ENCODE measurements at regions not wholly inside any gene's neighbourhood (a gene's known extent, or its start where the extent isn't known, plus 50 kb on each side); places are given as distances from the start of the nearest gene placed in this dataset.

GRCh38 chr11:95717314-95717713 lies 72.3 kb downstream of the FAM76B start:
- no peak for DNase-seq (ENCODE audit: low read depth, low spot score)

GRCh38 chr11:95716266-95716665 lies 73.3 kb downstream of the FAM76B start:
- no peak for DNase-seq (ENCODE audit: low read depth, low spot score)

DNA sequence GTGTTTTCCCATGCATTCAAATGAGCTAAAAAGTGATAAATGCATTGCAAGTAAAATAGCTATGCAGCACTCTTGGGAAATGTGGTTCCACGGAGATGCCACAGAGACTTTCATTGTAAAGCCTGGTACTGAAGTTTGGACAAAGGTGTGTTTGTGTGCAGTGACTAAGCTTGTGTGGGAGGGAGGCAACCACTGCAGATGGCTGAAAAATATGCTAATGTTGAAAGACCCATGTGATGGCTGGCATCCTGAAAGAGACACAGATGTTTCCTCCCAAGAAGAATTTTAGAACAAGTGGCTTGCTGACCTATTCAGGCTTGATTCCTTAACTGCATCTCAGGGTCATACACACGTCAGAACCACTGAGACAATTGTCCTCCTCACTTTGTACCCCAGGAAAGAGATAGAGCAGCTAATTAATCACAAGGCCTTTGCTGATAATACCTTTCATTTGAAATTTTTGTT lies 73.8 kb downstream of the FAM76B start:
- no peak for DNase-seq (ENCODE audit: low read depth, low spot score)

GRCh38 chr11:95714843-95715776 lies 74.5 kb downstream of the FAM76B start:
- no peak for DNase-seq (ENCODE audit: low read depth, low spot score)

DNA sequence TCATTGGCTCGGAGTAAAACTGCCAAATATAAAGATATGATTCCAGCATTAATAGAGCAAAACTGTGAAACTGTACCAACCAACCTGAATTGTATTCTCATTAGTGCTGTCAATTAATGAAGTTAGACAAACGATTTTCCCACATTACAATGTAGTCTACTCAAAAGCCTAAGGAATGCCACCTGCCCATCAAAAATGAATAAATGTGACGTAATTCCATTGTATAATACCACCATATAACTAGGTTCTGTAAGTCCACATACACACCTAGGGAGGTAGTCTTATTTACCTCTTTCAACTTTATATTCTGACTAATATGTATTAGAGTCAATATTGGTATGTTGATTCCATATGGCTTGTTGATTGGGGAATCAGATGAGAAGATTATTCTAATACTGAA lies 76.2 kb downstream of the FAM76B start:
- no peak for DNase-seq (ENCODE audit: low read depth, low spot score)

- DNase-seq (ENCODE audit: low read depth, low spot score): no peak
Measured at GRCh38 chr11:95711945-95712221, 77.7 kb downstream of the FAM76B start.

DNA sequence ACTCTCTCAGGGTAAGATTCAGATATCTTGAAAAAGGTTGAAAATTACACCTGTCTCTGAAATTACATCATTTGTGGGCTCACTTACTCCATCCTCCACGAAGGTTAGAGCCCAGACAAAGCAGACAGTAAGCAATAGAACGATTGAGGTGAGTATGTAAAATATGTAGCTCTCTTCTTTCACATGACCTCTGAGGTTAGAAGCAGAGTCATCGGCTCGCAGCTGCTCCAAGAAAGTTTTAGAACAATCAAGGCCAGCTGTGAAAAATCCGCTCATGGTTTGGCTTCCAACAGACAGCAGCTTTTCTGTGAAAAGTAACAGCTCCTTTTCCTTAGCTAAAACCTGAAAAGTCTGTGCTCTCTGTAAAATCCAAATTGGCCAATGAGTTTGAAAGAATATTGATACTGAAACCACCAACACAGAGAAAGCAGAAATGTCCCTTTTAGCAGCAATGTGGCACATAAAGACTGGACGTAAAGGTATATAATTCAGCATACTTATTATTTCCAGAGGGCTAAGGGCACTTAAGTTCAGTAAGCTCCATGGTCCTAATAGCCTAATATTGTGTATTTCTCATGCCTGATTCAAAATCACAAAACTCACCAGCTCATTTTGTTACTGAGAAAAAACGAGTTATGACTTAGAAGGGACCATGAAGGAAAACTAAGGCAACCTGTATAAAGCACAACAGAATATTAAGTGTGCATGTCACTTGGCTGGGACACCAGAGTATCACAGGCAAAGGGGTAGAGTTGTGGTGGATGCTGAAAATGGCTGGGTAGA lies 78.2 kb downstream of the FAM76B start:
- no peak for DNase-seq (ENCODE audit: low read depth, low spot score)

DNA sequence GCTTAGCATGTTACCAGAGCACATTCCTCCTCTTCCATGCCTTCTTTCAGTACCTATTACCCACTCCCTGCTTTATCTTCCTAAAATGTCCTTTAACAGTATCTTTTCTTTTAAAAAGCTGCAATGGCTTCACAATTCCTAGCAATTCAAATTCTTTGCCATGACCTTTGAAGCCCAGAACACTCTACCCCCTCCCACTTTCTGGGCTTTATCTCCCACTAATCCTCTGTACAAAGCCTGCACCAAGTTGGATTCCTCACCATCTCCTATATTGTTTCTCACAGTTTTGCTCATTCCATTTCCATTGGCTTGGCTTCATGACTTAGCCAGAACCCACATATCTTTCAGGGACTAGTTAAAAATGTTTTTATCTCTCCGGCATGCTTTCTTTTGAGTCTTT lies 80.9 kb downstream of the FAM76B start:
- DNase-seq (ENCODE audit: low read depth, low spot score): no peak

GRCh38 chr11:95706974-95707387 lies 82.6 kb downstream of the FAM76B start:
- no peak for DNase-seq (ENCODE audit: low read depth, low spot score)

DNA sequence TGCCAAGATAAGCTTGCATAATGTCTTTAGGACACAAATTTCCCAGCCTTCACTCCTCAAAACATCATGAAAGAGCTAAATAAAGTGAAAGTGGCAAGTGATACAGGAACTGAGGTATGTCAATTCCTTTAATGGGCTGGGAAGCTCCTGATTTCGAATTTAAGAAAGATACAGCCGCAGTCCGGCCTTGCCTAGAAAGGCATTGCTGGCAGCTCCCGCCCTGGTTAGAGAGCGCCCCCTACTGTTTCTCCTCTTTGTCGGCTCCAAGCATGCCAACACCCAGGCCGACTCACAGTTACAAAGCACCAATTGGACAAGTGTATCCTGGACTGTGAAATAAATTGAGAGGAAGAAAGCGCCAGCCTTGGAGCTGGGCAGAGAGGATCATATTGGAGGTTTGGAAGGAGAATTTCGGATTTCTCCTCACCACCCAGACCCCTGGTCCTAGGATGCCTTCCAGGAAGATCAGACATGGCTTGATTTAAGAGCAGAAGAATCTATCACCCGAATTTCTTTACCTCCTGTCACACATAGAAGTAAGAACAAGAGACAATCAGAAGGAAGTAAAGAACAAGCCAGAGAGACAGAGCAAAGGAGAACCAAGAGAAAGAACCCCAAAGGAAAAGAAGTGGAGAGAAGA lies 84.0 kb downstream of the FAM76B start:
- DNase-seq (ENCODE audit: low read depth, low spot score): peak; percentile 69

DNA sequence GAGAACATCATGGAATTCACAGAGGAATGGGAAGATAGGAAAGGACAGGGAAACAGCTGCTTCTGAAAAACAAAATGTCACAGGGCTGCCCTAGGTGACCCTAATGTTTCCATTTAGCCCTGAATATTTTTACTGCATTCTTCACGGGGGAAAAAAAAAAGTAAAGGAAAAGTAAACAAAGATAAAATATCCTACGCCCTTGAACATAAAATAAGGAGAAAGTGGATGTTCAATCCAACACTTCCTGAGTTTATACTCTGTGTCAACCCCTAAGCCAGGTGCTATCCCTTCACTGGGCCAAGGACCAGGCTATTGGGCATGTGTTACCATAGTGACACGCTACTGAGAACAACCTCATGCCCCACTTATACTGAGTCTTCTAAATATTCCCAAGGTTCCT lies 84.7 kb downstream of the FAM76B start:
- DNase-seq (ENCODE audit: low read depth, low spot score): no peak

- DNase-seq (ENCODE audit: low read depth, low spot score): no peak
Measured at GRCh38 chr11:95703049-95703448, 86.5 kb downstream of the FAM76B start.

DNA sequence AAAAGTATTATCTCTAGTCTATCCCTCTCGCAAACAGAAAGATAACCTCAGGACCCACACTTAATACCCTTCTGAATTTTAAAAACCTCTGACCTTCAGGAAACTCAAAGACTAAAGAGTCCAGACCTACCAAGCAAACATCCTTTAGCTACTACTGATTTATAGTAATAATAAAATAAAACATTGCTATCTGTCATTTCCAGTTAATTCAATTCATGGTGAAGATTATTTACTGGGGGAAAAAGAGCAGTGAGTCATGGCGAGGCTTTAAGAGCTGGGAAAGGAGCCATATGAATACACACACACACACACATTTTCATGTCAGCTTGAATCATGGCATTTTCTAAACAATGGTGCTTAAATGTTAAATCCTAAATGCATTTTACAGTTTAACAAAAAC lies 87.1 kb downstream of the FAM76B start:
- no peak for DNase-seq (ENCODE audit: low read depth, low spot score)

GRCh38 chr11:95700471-95700817 lies 89.1 kb downstream of the FAM76B start:
- DNase-seq (ENCODE audit: low read depth, low spot score): no peak

DNA sequence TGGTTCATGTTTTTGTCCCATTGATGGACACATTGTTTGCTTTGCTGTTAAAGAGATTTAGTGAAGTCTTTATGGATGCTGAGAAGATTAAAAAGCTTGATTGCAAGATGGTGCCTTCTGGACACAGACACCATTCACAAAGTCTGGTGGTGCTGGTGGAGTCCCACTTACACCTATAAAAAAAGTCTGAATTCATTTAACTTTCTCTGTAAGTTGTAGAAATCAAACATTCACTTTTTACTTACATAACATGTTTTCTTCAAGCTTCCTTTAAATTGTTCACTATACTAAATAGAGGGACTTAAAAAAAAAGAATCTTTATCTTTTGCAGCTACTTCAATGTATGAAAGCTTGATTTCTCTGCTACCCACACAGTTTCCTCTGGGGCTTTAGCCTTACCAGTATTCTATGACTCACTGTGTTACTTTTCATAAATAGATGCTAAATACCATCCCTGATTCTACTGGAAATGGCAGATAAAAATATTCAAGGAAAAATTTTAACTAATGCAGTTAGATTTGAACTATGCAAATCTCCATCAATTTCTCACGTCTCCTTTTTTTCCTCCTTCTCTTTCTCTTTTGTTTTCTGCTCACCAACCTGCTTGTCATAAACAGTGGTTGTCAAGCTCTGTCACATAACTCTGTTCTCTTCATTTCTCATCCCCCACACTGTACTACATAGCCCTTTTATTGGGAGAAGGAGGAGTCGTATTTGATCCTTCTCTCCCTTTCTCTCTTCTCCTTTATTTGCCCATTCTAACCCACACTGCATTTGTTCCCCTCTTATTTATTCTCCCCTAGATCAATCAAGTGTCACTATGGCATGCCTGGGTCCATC lies 89.7 kb downstream of the FAM76B start:
- no peak for DNase-seq (ENCODE audit: low read depth, low spot score)

- no peak for DNase-seq (ENCODE audit: low read depth, low spot score)
Measured at GRCh38 chr11:95698676-95699557, 90.7 kb downstream of the FAM76B start.

DNA sequence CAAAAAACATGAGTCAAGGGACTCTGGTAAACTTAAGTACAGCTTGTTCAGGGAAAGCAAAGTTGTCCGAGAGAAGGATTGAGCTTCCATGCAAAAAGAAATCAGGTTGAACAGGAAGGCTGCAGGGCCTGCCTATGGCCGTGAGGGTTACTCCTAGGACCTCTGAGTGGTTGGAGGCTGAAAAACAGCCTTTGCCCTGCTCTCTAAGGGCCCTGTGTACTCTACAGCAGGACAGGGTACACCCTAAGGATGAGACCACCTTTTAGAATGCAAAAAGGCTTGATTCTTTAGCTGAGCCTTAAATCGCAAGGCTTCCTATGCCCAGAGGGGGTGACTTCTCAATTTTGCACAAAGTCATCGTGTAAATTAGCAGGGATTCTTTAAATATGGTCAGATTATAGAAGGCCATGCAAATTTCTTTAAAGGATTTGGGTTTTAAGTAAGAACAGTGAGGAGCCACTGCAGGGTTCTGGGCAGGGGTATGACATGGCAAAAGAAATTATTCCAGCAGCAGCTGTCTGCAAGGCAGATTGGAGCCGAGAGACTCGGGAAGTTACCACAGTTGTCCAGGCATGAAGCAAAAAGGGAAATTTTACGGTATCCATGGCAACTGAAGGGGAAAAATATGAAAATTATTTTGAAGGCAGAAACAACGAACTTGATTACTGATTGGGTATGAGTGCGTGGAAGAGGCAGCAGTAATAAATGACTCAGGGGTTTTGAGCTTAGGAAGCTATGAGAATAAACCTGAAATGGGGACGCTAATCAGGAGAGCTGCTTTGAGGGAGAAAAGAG lies 91.8 kb downstream of the FAM76B start:
- no peak for DNase-seq (ENCODE audit: low read depth, low spot score)

GRCh38 chr11:95695181-95695580 lies 94.4 kb downstream of the FAM76B start:
- no peak for DNase-seq (ENCODE audit: low read depth, low spot score)

DNA sequence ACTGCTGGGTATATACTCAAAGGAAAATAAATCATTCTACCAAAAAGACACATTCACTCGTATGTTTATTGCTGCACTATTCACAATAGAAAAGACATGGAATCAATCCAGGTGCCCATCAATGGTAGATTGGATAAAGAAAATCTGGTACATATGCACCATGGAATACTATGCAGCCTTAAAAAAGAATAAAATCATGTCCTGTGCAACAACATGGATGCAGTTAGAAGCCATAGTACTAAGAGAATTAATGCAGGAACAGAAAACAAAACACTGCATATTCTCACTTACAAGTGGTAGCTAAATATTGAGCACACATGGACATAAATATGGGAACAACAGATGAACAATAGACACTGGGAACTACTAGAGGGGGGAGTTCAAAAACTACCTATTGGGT lies 96.3 kb downstream of the FAM76B start:
- no peak for DNase-seq (ENCODE audit: low read depth, low spot score)
